C4-2B (cell line): ENCODE measurements at regions not wholly inside any gene's neighbourhood (a gene's known extent, or its start where the extent isn't known, plus 50 kb on each side); places are given as distances from the start of the nearest gene placed in this dataset.

Experiments used
- CTCF ChIP-seq: fragments of 450-650 bp; conservative IDR thresholded peaks from 2 replicates; pipeline ENCODE4 v1.5.1; 2017; ENCODE audit warnings: mild to moderate bottlenecking
- ZFX ChIP-seq: fragments of 450-650 bp; IDR thresholded peaks from 2 replicates; pipeline ENCODE4 v1.6.1; 2017

GRCh38 chr22:27212102-27212501 is 554.7 kb downstream of the MIAT start:
- TF ChIP-seq CTCF (no peak), ZFX (no peak)
